NOMO-1 treated with DMSO at 0.1 percent for 48 hours (cell line): ENCODE measurements at regions not wholly inside any gene's neighbourhood (a gene's known extent, or its start where the extent isn't known, plus 50 kb on each side); places are given as distances from the start of the nearest gene placed in this dataset.
"Not testable (repeated sequence)": the region's sequence is repeated elsewhere in the genome, so short reads cannot be mapped to it uniquely, and the experiment has no call there.

Source experiments
- DNase-seq: peaks from one replicate; lab custom pipeline; 2025; ENCODE audit not compliant: unreplicated experiment; lab: John Stamatoyannopoulos, UW

DNA sequence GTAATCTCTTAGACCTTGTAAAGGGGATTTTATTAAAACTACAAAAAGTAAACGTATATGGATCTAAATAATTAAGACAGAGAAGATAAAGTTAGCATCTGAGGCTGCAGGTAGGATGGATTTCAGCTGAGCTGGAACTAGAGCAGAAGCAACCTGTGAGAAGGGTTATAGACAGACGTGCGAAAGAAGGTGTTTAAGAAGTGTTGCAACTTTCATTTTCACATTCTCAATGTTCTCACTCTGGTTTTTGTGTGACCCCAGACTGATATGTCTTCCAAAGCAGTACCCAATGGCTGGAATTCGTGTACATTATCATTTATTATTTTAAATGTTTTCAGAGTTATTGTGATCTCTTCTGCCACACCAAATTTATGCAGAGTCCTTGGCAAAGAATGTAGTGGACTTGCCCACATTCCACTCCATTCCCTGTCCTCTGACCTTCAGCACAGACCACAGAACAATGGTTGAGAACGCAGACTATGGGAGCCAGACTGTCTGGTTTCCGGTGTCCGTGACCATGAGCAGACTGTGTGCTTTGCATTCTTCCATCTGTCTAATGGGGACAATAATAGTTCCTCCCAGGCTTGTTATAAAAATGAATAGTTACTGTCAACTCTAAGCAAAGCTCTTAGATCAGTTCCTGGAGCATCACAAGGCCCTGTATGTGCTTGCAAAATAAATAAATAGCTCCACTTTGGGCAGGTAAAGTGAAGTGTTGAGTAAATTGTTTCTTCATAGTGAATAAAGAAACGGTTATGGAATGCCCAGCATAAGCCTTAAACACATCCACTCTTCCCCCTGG lies 140.6 kb upstream of the SAMSN1 start:
- DNase-seq: peak; percentile 61

DNA sequence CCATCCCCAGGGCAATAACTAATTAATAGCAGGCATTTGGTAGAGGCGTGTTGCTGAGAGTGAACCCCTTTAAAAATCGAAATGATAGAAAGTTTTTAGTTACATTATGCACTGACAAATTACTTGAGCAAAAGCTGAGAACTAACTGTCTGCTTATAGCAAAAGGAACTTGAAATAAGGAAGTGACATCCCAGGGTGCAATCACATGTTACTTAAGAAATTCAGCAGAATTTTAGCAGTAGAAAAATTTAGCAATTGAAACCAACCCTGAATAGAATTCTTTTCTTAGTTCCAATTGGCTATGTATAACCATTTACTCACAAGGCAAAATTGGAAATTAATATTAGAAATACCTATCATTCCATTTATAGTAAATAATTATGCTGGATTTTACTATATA lies 139.5 kb upstream of the SAMSN1 start:
- DNase-seq: peak; percentile 87

DNA sequence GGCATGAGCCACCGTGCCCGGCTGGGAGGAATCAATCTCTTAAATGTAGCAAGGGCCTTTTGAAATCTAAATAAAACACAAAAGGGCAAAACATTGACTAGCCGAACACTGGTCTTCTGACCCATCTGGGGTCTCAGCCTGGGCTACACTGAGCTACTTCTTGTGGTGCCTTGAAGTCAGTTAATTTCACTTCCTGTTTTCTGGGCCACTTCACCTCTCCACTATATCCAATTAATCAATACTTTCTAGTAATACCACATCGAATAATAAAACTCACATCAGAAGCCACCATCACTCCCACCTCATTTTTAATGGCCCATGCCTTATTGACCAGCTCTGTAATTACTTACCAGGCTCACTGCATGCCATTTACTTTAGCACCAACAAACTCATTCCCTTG lies 138.0 kb upstream of the SAMSN1 start:
- peak; percentile 43 for DNase-seq

DNA sequence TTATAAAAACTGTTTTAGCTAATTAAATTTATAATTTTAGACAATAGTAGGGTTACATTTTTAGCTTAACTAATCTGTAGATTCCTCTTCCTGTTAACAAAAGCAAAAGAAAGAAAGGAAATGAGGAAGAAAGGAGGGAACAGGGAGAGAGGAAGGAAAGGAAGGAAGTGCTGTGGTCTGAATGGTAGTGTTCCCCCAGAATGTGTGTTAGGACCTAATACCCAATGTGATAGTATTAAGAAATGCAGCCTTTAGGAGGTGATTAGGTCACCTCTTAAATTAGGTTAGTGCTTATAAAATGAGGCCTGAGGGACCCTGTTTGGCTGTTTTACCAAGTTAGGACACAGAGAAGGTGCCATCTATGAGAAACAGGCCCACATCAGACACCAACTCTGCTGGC lies 136.9 kb upstream of the SAMSN1 start:
- DNase-seq: no peak

DNA sequence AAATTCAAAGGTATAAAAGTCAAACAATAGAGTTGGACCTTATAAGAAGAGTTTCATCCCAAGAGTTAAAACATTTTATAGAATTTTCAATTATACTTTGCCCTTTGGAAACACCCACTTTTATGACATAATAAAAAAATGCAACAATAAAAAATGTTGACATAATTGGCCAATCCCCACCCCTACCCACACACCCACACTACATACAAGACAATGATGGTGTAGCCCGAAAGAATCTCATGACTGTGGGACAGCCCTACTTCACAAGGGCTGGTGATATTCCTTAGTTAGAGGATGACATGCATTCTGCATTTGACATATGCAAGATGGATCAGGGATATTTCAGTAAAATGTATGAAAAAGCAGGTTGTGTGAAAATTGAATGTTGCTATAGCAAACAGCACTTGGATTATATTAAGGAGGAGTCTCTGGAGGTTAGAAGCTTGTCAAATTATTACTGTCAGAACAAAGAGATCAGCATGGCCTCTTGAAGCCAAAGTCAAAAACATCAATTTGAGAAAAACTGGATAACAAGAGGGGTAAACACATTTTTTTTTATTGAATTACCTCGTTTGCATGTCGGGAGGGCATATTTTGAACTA lies 133.0 kb upstream of the SAMSN1 start:
- no peak for DNase-seq

DNA sequence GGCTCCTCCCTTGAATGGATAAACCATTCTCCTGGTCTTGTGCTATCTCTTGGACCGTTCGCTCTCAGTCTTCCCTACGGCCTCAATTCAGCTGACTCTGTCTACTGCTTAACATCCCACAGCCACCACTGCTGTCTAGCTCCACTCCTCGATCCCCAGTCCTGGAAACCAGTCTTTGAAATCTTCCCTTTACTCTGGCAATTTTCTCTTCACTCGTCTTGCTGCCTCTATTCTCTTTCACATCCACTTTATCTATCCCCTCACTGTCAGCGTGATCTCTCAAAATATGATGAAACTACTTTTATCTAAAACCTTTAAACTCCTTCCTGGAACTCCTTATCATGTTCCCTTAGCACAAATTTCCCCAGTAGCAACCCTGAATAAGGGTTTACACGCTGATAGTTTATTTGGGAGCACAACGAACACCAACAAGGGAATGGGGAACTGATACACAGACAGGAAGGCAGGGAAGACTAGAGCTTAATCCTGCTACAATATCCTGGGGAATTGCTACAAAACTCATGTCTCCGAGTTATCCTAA lies 131.6 kb upstream of the SAMSN1 start:
- DNase-seq: no peak

DNA sequence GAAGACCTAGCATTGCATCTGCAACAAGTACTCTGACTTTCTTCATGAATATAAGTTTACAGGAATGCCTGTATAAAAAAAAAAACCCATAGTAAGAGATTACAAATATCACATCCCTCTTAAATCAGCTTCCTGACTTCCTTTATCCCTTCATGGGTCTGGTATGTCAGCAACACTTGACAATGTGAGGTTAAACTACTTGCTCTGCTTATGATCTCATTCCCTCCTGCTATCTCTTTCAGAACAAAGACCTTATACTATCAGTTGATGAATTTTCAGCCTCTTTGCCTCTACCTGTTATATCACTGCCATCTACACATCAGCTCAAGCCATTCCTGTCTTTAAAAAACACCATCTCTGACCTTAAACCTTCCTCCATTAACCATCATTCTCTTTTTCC lies 130.9 kb upstream of the SAMSN1 start:
- DNase-seq: no peak

DNA sequence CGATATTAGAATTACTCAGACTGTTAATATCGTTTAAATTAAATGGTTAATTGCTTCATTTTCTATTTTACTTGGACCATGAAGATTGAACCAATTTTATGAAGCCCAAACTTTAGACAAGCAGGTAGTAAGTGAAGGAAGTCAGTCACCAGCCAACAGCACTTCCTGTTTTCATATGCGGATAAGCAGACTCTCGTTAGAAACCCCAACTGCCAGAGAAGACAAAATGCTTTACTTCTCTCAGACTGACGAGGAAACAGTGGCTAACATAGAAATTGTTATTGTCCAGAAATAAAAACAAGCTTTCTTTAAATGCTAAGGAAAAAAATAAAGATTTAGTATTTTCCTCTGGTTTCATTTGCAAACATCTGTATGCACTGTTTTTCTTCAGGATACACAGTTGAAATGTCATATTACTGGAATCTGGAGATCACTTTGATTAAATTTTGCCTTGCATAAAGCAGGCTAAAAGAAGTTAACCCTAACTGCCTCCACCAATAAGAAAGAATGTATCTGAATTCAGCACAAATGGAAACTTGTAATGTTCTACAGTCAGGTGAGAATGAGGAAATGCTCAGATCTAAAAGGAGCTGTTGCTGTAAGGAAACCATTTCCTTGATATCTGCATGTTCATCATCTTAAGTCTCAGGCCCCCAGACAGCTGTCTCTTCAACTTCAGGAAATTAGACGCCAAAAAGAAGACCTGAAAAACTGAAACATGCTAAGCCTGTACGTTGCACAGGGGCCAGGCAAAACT lies 129.8 kb upstream of the SAMSN1 start:
- DNase-seq: peak; percentile 65

DNA sequence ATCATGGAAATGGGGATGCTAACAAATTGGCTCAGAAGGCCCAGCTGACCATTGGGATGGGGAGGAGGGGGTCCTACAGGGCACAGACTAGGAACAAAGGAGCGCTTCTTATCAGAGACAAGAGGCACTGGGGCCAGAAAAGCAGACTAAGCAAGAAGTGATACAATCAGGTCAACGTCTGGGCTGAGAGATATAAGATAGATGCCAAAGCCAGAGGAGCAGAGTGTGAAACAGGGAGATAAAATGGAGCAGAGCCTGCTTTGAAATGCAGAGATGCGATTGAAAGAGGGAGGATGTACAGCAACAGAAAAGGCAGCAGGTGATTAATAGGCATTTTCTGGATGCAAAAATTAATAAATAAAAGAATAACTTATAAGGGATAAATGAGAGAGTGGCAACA lies 127.5 kb upstream of the SAMSN1 start:
- no peak for DNase-seq

DNA sequence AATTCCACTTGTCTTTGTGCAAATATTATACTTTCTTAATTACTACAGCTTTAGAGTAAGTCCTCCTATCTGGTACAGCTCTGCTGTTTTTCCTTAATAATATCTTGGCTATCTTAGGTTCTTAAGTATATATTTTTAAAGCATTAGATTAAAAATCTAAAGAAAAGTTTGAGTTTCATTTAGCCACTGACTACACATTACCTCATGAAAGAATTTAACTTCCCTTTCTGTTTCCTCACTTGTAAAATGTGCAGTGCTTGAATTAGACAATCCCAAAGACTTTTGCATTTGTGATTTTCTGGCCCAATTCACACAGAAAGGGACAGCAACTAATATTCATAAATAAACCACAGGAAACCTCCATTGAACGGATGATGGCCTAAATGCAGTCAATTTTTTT lies 126.4 kb upstream of the SAMSN1 start:
- DNase-seq: peak; percentile 10

DNA sequence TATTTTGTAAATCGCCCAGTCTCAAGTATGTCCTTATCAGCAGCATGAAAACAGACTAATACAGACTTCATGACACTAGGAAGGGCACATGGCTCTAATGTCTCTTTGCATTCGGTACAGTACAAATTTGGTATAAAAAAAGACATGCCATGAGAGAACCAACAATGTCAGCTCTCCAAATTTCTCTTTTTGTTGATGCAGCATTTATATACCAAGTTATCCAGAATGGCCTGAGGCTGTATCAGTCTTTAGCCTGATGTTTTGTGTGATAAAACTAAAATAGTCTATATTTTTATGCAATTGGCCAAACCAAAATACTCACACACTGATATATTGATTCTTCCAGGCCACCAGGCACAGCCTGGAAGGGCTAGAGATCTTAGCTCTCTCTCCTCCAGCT lies 124.3 kb upstream of the SAMSN1 start:
- DNase-seq: no peak

DNA sequence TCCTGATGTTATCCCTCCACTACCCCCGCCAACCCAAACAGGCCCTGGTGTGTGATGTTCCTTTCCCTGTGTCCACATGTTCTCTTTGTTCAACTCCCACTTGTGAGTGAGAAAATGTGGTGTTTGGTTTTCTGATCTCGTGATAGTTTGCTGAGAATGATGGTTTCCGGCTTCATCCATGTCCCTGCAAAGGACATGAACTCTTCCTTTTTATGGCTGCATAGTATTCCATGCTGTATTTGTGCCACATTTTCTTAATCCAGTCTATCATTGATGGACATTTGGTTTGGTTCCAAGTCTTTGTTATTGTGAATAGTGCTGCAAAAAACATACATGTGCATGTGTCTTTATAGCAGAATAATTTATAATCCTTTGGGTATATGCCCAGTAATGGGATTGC lies 123.0 kb upstream of the SAMSN1 start:
- not testable (repeated sequence) for DNase-seq

DNA sequence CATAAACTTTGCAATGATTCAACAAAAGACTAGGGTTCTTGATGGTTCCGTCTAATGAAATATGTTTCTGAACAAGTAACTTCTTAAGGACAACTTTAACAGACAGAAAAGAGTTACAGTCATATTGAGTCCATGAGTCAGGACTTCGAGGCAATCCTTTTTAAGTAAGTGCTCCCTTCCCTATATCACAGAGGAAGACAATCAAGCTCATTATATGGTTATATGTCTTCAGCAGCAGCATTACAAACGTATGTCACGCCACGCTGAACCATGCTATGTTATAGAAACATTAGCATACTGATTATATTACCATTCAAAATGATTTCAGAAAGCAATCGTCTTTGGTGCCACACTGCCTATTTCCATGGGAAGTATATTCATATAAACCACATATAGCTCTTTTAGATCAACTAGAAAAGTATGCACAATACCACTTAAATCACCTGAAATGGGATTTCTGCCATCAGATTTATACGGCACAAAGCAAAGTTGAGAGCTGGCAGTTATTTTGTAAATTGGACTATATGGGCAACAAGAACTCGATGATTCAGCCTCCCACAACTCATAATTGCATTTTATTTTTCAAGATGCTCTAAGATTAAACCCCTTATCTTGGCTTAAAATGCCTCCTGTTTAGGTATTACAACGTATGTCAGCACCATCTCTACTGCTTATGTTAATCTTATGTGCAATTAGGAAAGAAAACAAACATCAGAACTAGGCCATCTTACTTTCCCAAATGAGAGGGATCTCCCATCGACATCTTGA lies 111.3 kb upstream of the SAMSN1 start:
- DNase-seq: no peak

DNA sequence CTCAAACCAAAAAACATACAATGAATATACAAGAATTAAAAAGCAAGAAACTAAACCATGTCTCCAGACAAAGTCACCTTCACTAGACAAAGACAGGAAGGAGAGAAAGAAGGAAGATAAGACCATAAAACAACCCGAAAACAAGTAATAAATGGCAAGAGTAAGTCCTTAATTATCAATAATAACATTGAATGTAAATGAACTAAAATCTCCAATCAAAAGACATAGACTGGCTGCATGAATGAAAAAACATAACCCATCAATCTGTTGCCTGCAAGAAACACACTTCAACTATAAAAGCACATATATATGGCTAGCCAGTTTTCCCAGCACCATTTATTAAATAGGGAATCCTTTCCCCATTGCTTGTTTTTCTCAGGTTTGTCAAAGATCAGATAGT lies 100.8 kb upstream of the SAMSN1 start:
- no peak for DNase-seq

DNA sequence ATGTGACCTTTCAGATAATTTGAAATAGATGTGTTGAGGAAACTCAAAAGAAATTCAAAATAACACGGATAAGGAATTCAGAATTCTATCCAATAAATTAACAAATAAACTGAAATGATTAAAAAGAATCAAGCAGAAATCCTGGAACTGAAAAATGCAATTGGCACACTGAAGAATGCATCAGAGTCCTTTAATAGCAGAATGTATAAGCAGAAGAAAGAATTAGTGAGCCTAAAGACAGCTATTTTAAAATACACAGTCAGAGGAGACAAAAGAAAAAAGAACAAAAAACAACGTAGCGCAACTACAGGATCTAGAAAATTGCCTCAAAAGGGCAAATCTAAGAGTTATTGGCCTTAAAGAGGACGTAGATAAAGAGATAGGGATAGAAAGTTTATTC lies 99.6 kb upstream of the SAMSN1 start:
- no peak for DNase-seq

DNA sequence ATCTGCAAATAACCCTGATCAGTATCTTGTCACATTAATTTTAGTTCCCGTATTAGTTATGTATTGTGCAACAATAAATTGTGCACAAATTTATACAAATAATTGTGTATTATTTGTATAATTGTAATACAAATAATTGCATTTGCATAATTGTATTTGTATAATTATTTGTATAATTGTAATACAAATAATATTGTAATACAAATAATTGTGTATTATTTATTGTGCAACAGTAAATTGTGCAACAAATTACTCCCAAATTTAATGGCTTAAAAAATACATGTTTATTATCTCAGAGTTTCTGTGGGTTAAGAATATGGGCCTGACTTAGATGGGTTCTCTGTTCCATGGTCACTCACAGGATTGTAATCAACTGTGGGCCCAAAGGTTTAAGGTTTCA lies 86.2 kb upstream of the SAMSN1 start:
- DNase-seq: no peak

DNA sequence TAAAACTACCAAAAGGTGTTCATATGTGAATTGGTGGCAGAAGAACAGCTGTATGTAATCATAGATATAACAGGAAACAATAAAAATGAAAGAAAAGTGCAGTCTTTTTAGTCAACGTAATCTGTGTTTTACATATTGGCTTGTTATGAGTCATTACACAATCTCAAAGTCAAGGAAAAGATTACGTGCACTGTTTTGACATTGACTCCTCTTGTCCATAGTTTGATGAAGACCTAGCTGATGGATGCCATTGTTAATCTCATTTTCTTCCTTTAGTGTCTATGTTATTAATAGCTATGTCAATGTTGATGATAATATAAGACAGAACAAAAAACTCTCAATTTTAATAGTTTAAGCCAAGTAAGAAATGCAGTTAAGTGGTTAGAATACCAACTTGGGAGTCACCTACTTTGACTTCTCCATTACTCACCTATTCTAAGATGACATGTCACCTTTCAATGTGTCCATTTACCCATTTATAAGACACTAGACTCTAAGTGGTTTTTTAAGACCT lies 84.5 kb upstream of the SAMSN1 start:
- peak; percentile 47 for DNase-seq

DNA sequence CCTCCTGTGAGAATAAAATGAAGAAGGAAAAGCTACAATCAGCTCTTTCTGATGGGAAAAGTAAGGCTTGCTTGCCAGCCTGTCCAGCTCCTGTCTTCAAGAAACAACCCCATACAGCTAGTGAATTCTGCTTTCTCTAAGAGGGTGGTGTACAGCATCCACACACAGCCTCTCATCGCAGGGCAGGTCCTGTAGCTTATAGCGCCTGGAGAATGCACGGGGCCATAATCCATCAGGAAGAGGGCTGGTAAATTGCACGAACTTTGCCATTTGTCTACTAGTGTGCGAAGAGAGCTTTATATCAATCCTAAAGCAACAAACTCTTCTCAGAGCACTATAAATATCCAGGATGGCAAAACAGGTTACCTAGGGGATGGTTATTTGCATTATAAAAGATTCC lies 83.3 kb upstream of the SAMSN1 start:
- no peak for DNase-seq

DNA sequence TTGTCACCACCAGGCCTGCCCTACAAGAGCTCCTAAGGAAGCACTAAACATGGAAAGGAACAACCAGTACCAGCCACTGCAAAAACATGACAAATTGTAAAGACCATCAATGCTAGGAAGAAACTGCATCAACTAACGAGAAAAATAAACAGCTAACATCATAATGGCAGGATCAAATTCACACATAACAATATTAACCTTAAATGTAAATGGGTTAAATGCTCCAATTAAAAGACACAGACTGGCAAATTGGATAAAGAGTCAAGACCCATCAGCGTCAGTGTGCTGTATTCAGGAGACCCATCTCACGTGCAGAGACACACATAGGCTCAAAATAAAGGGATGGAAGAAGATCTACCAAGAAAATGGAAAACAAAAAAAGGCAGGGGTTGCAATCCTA lies 77.0 kb upstream of the SAMSN1 start:
- DNase-seq: not testable (repeated sequence)

DNA sequence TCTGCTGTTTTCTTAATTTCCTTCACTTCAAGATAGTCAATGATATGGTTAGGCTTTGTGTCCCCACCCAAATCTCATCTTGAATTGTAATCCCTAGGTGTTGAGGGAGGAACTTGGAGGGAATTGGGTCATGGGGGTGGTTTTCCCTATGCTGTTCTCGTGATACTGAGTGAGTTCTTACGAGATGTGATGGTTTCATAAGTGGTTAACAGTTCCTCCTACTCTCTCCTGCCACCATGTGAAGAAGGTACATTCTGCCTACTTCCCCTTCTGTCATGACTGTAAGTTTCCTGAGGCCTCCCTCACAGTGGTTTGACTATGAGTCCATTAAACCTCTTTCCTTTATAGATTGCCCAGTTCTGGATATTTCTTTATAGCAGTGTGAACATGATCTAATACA lies 74.0 kb upstream of the SAMSN1 start:
- peak; percentile 25 for DNase-seq

DNA sequence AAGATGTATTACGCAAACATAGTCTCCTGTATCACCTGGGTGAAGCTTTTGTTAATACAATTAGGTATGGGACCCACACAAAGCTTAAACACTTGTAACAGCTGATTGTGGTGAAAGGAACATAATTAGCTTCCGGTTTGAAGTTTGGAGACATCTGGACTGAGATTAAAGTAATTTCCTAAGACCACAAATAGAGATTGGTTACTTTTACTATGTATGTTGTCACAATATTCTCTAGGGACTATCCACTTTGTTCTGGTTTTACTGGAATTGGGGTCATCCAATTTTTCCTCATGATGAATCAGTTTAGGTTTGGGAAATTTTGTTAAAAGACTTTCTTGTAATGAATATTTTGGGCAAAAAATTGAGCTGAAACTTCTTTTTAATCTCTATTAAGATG lies 71.8 kb upstream of the SAMSN1 start:
- peak; percentile 34 for DNase-seq
